NCI-H2081 treated with DMSO at 0.1 percent for 48 hours (cell line): ENCODE measurements at regions not wholly inside any gene's neighbourhood (a gene's known extent, or its start where the extent isn't known, plus 50 kb on each side); places are given as distances from the start of the nearest gene placed in this dataset.

Experiments used
- DNase-seq: peaks from one replicate; lab custom pipeline; 2025; lab: John Stamatoyannopoulos, UW

DNA sequence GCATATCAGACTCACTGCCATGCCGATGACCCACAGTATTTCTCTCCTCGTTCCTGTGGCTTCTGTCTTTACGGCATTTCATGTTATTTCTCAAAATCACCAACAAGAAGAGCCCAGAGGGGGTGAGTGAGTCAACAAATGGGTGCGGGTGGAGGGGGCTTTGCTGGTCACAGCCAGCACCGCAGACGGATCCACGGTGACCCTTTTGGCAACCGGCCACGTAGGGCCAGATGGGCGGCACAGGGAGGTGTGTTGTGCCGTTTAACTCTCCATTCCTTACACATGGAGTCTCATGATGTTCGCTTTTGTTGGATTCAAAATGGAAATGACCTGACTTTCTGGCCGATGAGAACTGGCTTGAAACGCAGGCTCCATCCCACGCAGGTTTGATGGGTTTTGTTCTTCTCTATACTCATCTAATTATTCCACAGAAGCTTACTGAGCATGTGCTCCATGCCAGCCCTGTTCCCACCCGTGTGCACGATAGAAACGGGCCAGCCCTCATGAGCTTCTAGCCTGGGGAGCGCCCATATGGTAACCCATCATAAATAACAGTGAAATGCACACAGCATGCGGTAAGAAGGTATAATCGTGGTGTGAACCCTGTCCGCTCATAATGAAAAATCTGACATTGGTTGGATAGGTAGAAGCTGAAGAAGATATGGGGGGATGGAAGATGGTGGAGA, 319.9 kb downstream of the BRD1 start:
- DNase-seq: no peak

DNA sequence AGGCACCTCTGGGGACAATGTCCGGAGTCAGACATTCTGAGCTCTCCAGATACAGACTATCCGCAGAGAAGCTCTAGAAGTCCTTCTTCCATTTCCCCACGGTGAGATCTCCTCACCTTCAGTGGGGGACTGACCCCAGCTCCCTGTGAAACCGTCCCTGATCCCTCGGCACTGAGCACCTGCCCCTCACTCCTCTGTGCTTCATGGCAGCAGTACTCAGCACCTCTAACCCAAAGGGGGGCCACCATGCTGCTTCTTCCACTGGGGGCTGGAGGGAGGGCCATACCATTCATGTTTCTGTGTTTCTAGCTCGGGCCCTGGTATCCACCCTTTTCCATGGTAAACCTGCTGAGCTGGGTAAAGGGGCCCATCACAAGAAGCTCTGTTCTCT, 321.7 kb downstream of the BRD1 start:
- DNase-seq: no peak

DNA sequence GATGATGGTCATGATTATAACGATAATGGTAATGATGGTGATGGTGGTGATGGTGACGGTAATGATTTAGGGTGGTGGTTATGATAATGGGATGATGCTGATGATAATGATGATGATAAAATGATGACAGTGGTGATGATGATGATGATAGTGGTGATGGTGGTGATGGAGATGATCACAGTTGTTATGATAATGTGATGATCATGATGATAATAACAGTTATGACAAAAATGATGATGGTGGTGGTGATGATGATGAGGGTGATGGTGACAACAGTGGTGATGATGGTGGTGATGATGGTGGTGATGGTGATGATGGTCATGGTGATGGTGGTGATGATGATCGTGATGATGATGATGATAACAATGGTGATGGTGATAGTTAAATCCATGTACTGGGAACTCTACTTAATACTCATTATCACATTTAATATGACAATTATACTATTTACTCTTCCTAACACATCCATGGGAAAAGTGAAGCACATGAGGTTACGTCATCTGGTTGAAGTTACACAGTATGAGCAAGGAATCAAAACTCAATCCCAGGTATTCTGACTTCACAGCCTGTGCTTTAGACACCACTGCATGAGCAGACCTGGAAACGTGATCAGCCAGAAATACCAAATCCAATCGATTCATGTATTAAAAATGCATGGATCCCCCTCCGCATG, 322.2 kb downstream of the BRD1 start:
- DNase-seq: no peak

DNA sequence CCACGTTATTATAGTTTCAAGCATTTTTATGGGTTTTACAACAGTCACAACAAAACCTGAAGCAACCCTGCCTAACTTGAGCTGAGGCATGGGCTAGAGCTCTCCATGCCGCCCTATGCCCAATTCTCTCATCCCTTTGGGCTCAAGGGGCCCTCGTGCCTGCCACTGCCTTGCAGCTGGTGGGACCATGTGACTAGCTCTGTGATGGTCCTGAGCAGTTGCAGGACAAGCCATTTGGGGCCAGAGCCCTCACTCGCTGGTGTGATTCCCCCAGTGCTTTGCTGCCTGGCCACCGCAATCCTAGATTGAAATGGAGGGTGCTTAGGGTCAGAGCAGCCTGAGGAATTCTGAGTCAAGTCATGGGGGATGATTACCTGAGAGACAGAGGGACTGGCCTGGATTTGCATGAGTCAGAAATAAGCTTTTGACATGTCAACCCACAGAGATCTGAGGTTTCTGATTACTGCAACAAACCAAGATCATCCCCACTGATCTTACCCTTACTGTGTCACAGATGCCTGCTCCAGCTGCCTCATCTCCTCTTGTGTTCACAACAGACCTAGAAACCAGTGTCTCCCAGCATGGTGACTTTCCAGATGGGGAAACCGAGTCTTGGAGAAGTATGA, 323.7 kb downstream of the BRD1 start:
- no peak for DNase-seq

DNA sequence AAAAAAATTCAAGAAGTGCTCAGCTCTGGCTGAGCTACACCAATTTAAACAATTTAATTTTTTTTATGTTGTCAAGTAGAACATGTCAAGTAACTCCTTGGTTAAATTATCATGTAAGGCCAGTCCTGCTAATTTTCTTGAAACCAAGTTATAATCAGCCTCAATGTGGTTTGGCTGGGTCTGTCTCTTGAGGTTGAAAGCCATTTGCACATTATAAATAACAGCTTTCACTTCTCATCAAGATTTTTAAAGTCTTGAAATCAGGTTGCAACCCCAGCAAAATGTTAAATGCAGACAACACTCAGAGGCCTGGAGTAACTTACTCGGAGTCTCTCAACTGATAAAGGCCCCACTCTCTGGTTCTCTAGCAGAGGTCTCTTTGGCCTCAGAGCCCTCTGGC, 324.4 kb downstream of the BRD1 start:
- no peak for DNase-seq

DNA sequence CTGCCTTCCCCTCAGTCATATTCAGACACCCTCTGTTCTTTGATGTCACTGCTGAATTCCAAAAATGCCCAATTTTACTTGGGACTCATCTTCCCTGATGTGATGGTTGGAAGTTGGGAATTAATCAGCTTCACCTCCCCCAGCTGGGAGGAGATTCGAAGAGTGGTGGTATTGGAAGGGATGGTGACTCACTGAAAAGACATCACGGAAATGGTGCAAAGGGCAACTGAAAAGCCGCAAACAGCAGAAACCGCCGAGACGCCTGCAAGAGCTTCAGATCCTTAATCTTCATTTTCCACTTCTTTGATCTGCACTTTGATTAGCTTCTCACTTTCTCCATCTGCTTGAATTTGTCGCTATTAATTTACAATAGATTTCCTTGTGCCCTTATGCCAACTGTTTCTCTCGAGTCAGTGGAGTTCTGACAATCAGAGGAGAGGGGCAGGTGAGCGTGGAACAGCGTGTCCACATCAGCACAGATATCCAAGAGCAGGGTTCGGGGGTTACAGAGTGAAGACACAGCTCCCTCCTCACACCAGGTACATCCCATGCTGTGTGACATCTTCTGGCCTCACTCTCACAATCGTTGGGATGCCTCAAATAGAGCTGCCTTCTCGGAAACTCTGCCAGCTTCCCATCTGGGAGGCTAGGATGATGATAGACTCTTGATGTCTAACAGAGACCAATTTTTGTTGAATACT, 325.4 kb downstream of the BRD1 start:
- no peak for DNase-seq

DNA sequence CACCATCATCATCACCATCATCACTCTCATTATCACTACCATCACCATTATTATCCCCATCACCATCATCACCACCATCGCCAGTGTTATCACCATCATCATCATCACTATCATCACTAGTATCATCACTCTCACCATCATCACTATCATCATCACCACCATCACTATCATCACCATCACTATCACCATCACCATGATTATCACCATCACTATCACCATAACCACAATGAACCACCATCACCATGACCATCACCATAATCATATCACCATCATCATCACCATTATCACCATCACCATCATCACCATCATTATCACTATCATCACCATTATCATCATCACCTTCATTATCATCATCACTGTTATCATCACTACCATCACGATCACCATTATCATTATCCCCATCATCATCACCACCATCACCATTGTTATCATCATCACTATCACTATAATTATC, 326.7 kb downstream of the BRD1 start:
- DNase-seq: no peak

DNA sequence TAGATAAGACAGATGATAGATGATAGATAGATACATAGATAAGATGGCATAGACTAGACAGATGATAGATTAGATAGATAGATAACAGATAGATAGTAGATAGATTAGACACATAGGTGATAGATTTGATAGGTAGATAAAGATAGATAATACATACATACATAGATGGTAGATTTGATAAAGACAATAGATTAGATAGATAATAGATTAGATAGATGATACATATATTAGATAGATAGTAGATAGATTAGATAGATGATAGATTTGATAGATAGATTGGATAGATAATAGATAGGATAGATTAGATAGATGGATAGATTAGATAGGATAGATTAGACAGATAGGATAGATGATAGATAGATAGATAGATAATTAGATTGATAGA, 327.6 kb downstream of the BRD1 start:
- no peak for DNase-seq

DNA sequence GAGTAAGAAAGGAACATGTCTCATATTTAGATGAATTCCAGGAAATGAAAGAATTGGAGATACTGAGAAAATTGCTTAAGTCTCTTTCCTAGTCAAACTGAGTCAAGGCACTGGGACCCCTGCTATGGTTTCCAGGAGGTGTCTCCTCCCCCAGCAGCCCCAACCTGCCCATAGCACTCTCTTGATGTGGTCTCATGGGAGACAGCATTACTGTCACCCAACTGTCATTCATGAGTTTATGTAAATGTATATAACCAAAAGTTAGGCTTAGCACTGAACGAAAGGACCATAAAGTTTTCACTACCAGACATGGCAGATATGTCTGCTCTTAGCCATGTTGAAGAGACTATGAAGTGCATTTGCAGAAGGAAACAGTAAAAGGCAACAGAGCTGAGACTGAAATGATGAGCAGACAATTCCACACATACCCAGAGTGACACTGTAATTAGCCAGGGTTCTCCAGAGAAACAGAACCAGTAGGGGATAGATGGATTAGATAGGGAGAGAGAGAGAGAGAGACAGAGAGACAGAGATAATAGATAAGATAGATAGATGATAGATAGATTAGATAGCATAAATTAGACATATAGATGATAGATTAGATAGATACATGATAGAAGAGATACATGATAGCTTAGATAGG, 328.1 kb downstream of the BRD1 start:
- DNase-seq: no peak

DNA sequence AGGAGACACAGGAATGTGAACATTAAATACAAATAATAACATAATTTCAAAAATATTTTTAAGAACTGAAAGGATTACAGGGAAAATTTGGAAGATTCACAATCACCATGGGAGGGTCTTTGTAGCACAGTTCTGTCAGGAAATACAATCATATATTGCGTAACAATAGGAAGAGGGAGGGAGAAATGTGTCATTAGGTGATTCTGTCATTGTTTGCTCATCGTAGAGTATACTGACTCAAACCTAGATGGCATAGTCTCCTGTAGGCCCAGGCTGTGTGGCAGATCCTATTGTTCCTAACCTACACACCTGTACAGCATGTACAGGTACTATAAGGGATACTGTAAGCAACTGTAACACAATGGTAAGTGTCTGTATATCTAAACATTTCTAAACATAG, 330.4 kb downstream of the BRD1 start:
- DNase-seq: no peak

DNA sequence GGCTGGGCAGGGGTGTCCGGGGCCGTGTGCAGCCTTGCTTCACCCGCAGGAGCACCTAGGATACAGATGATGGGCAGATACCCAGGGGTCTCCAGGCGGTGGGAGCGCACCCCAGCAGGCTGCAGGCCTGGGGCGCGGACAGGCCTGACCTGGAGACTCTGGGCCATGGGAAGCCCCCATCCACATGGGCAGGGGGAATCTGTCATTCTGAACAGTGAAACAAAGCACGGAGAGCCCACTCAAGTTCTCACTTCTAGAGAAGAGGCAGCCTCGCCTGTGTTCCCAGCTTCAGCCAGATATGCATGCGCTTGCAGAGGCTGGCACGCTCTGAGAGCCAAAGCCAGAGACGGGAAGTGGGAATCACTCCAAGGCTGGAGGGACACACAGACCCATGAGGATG, 333.1 kb downstream of the BRD1 start:
- DNase-seq: no peak

DNA sequence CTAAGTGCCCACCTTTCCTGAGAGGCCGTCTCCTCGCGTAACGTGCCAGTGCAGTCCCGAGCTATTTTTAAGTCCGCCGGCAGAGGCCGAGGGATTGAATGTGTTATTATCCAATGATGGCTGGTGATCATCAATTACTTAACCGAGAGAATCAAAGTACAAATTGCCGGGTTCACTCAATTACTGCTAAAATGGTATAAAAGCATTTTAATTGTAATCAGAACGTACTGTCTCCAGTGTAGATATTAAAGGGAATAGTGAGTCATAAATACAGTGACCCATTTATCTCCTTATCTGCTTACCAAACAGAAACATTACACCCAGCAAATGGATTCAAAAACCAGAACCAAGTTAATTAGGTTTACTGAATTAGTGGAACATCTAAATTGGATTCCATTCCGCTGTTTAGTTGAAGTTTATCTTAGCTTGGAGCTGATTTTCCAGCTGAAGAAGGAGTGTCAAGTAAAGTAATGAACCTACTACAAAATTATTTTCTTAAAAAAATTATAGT, 334.9 kb downstream of the BRD1 start:
- no peak for DNase-seq

DNA sequence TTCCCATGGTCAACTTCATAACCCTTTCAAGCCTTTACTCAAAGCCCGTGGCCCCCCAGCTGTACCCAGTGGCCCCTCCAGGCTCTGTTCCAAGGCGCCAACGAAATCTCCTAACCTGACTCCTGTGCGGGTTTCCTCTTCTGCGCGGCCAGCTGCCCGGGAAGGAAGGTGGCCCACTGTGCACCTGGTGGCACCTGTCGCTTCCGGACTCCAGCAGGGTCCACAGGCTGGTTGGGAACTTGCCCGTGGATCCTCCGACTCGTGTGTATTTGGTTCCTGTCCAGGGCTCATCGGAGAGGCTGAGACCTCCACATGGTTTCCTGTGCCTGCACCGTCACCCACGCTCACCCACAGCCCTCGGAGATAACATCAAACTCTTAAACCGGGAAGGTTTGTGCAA, 335.4 kb downstream of the BRD1 start:
- no peak for DNase-seq

DNA sequence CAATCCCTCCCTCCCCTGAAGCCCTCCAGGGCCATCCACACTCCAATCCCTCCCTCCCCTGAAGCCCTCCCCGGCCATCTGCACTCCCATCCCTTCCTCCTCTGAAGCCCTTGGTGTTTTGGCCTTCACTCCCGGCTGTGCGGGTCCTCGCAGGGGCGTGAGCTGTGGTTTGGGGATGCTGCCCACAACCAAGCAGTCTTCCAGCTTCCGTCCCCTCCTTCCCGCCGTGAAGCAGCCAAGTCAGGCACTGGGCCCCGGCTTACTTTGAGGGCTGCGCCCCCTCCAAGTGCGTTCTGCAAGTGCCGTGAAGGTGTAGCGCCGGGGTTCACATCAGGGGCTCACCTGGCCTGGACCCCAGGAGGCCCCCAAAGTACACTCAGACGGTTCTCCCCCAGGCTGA, 335.9 kb downstream of the BRD1 start:
- DNase-seq: no peak

DNA sequence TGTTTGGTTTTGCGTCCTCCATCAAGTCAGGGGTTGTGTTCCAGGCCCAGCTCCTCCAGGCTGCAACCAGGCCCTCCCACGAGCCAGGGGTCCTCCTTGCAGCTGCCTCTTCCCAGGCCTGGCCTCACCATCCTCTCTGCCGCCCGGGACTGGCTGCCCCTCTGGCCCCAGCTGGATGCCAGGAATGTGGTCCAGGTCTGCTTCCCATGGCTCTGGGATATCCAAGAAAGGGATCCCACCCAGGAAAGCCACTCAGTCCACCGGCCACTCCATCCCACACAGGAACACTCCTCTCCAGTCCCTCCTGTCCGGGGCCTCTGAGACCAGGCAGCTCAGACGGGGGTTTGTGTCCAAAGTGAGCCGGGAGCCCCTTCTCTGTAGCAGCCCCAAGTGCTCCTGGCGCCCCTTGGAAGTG, 336.4 kb downstream of the BRD1 start:
- DNase-seq: no peak

DNA sequence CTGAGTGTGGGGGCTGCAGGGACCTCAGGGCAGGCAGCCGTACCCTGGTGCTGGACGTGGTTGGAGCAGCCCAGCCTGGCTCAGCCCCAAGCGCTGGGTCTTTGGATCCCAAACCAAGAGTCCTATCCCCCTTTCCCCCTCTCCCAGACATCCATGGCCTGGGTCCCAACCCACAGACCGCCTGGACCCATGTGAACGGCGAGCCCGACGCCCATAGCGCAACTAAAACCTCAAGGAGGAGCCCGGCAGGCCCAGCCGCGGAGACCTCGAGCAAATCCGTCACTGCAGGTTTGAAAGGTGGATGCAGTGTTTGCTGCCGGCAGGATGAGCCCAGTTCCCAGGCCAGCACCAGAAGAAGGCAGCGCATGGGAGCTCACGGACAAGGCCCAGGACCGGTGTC, 337.0 kb downstream of the BRD1 start:
- DNase-seq: no peak

DNA sequence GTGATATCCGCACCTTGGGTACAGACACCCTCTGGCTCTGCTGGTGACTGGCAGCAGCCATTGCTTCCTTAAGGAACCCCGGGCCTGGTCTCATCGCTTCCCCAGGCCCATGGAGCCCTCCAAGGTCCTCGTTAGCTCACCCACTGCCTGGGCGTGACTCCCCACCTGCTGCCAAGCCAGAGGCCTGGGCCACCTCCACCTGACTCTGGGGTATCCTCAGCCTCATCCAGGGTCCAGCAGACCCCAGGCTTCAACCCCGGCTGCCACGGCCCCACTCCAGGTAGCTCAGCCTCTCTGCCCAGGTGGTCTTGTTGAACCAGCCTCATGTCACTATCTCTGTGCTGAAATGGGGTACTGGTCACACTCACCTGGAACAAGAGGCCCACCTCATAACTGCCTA, 337.9 kb downstream of the BRD1 start:
- no peak for DNase-seq

DNA sequence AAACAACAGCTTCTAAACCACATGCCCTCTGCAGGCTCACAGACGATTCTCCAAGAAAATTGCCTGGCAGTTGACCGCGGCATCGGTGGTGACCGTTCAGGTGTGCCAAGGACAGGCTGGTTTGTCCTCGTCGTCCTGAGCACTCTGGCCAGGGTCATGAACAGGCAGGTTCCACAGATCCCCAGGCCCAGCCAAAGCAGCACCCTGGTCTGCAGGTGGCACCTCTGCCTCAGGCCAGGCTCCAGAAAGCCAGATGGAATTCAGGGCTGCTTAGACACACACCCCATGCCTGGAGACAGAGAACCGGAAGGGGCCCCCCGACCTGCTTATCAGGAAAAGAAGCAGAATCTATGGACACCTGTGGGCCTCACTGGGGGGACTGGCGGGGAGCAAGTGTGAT, 338.7 kb downstream of the BRD1 start:
- DNase-seq: no peak

DNA sequence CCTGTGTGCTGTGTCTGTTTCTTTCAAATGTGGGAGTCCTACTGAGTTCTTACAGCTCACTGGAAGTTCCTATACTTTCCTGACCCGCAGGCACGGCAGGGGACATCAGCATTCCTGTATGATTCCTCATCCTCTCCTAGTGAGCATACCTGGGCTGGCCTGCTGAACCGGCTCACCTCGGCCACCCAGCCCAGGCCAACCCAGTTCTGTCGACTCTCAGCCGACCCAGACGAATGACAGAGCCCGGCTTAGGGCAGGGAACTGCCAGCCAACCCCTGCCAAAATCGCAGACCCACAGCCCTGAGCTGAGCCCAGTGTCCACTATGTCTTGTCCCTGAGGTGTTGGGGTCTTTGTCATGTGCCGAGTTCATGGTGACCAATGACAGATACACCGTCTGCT, 339.7 kb downstream of the BRD1 start:
- DNase-seq: no peak

DNA sequence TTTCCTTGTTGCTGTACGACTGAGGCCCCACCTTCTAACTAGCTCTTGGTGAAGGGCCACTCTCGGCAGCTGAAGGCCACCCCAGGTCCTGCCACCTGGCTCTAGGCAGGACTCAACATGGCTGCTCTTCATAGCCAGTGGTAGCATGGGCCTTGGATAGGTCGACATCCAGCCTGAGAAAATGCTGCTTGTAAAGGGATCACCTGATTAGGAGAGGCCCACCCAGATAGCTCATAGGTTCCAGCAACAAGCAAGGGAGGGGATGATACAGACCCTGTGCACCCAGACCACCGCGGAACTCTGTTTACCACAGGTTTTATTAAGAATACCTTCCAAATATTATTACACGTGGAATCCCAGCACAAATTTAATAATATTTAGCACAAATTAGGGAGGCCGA, 341.4 kb downstream of the BRD1 start:
- no peak for DNase-seq

DNA sequence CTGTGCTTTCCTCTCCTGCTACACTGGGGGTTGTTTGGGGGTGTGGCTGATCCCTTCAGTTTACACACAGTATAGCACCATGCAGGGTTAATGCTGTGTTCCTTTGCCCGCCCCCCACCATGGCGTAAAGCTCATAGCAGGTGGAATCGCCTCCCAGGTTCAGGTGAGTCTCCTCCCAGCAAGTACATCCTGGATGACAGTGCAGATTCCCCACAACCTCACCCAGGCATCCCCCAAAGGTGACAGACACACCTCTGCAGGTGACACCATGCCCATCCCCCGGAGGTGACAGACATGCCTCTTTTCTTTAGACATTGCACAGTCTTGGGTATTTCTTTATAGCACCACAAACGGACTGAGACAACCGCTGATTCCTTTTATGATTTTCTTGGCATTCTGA, 343.7 kb downstream of the BRD1 start:
- DNase-seq: no peak

DNA sequence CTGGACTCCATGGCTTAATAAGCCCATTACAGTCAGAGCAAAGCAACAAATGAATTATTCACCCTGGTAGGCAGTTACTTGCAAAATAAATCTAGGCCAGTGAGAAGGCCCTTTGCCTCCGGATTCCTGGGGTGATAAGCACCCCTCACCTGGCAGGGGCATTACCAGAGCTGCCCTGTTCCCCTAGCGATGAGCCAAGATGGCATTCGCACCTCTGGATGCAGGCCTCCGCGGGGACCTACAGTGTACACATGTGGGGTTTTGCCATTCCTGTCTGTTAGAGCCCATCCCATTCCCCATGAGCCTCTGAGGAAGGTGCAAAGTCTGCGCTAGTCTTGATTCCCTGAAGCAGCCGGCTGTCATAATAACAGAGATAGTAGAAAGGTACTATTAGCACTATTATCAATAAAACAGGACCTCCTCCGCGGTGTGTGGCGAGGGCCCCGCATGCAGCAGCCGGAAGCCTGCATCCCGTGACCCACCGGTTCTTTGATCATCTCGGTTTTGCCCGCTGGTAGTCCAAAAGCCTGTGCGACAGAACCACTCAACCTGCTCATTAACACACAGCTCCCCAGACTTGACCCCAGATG, 344.3 kb downstream of the BRD1 start:
- no peak for DNase-seq
